GM21367 (cell line): ENCODE measurements at regions not wholly inside any gene's neighbourhood (a gene's known extent, or its start where the extent isn't known, plus 50 kb on each side); places are given as distances from the start of the nearest gene placed in this dataset.

Experiments
- ATAC-seq: cut with Tn5 transposase; IDR thresholded peaks from one replicate; pipeline ENCODE4 v1.9.1; 2021; ENCODE audit not compliant: unreplicated experiment

GRCh38 chr11:80569832-80570231 lies 1129.0 kb upstream of the TENM4 start:
- ATAC-seq, result no peak

- no peak for ATAC-seq
Observed at GRCh38 chr11:80565231-80565630, 1124.4 kb upstream of the TENM4 start.

DNA sequence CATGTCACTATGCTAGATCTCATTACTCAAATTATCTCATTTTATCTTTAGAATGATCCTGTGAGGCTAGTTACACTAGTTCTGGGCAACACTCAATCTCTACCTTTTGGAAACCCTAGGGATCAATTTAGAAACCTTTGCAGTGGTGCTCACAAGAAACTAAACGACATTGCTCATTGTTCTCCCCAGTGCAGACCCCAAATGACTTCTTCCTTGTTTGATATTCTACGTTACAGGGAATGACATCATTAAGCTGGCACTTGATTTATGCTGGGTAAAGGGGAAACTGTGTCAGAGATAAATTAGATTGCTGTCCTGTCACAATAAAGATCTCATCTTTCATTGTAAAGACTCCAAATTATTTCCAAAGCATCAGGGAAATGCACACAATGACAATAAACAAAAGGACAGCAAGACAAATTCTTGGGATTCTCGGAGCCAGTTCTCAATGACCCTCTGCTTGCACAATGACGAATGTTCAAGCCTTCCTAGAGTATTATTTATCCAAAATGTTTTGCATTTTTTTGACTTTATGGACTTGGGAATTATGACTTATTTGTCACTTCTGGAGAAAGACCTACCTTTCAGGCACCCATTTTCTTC lies 1121.8 kb upstream of the TENM4 start:
- ATAC-seq, result no peak

DNA sequence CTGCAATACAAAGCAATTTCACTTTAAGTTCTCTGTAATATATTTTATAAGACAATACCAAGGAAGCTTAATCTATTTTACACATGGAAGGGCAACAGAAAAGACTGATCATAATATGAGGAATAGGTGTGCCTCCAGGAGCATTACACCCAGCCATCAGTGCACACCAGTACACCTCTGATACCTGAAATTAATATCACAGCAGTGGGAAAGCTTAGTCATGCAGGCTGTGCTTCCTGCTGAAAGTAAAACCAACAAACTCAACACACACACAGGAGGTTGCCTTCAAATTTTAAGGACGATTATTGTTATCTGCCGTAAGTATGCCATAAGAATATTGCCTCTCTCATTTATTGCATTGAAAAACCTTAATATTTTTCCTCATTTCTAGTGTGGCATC lies 1119.1 kb upstream of the TENM4 start:
- ATAC-seq, result no peak

- ATAC-seq, result no peak
Observed at GRCh38 chr11:80553565-80553964, 1112.7 kb upstream of the TENM4 start.

DNA sequence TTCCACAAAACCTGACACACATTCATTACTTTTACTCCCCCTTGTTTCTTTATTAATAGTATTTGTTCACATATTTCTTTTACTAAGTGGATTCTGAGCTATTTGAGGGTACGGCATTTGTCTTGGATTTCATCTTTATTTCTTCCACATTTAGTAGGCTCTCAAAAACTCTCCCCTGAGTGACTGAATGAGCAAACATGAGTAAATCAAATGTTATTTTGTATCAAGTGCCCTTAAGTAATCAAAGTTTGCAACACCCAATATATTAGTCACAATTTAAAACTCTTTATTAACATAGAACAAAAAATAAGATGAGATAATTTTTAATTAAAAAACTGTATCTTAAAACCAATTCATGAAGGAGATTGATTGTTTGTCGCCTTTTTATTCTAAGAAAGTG lies 1101.9 kb upstream of the TENM4 start:
- ATAC-seq, result no peak

GRCh38 chr11:80538040-80538439 lies 1097.2 kb upstream of the TENM4 start:
- no peak for ATAC-seq

DNA sequence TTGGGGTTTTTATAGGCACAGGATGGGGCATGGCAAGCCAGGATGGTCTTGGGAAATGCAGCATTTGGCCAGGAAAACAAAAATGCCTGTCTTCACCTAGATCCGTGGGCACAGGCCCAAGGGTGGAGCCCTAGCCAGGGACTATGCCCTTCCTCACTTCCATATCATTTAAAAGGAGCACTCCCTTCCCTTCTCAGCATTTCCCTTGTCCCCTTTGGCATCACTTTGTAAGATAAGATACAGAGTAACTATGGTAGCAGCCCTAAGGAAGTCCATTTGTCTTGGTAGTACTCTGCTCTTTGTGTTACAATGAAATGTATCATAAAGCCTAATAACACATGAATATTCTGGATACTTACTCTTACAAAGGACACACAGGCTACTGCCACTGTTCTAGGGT lies 1092.6 kb upstream of the TENM4 start:
- no peak for ATAC-seq

DNA sequence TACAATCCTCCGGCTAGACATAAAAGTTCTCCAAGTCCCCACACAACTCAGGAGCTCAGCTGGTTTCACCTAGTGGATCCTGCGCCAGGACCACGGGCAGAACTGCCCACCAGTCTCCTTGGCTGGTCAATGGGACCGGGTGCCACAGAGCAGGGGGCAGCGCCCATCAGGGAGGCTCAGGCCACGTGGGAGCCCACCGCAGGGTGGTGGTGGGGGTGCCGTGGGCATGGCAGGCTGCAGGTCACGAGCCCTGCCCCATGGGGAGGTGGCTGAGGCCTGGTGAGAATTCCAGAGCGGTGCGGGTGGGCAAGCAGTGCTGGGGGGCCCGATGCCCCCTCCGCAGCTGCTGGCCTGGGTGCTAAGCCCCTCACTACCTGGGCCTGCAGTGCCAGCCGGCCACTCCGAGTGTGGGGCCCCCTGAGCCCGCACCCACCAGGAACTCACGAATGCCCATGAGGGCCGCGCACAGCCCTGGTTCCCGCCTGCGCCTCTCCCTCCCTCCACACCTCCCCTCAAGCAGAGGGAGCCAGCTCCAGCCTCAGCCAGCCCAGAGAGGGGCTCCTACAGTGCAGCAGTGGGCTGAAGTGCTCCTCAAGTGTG lies 1091.9 kb upstream of the TENM4 start:
- no peak for ATAC-seq

DNA sequence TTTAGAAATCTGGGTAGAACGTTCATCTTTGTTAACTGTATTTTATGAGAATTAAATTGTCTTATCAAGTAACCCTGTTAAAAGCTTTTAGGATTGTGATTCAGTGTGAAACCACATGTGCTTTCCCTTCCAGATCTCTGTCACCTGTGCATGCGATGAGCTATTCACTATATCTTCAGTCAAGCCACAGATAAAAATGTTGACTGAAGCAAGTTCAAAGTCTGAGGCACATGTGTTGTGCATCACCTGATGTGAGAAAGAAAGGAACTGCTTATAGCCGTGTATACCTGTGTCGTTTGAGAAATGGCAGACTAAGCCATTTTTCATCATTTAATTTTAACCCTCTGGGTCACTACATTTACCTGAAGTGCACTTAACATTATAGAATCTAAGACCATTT lies 1088.9 kb upstream of the TENM4 start:
- no peak for ATAC-seq

DNA sequence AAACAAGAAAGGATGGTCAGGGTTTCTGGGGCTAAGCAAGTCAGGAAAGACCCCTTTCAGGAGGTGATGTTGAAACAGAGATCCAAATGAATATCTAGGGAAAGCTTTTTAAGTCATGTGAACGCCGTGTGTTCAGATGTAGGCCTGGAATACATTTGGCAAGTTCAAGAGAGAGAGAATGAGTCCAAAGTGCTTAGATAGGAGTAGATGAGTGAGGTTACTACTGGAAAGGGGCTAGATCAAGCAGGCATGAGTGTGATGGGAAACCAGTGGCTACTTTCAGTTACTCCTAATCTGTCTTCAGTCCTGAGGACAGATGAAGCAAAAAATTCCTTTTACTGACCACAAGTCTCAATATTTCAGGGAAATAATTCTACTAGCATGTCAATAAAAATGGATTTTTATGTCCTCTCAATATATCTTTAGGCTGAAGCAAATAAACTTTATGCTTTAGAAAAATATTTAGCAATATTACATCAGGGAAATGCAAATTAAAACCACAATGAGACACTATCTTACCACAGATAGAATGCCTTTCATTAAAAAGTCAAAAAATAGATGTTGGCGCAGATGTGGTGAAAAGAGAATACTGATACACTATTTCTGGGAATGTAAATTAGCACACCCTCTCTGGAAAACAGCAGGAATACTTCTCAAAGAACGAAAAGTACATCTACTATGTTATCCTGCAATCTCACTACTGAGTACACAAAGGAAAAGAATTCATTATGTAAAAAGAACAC lies 1085.0 kb upstream of the TENM4 start:
- ATAC-seq, result no peak

- ATAC-seq, result no peak
Observed at GRCh38 chr11:80524349-80524748, 1083.5 kb upstream of the TENM4 start.

DNA sequence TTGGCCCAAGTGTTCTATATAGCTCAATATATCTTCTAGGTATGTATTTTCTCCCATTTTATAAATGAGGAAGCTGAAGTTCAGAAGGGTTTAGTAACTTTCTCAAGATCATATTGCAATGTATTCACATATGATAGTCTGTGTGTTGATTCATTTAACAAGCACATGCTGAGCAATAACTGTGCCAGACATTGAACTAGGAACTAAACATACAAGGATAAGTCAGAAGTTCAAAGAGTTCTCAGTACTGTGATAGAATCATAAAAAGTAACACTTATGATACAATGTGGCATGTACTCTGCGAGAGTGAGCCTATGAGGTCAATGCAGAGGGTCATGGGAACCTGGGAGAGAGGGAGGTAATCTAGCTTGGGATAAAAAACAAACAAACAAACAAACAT lies 1082.2 kb upstream of the TENM4 start:
- no peak for ATAC-seq

GRCh38 chr11:80521592-80521991 lies 1080.8 kb upstream of the TENM4 start:
- no peak for ATAC-seq

GRCh38 chr11:80520507-80520887 lies 1079.7 kb upstream of the TENM4 start:
- no peak for ATAC-seq

GRCh38 chr11:80519596-80520506 lies 1079.0 kb upstream of the TENM4 start:
- no peak for ATAC-seq

DNA sequence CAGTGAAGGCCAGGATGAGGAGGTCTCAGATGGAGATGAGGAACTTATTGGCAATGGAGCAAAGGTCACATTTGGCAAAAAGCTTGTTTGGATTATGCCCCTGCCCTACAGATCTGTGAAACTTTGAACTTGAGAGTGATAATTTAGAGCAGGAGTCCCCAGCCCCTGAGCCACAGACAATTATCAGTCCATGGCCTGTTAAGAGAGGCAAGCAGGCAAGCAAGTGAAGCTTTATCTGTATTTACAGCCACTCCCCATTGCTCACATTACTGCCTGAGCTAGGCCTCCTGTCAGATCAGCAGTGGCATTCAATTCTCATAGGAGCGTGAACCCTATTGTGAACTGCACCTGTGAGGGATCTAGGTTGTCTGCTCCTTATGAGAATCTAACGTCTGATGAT lies 1076.9 kb upstream of the TENM4 start:
- ATAC-seq, result no peak

GRCh38 chr11:80515097-80515496 lies 1074.3 kb upstream of the TENM4 start:
- ATAC-seq, result no peak

GRCh38 chr11:80512491-80512890 lies 1071.7 kb upstream of the TENM4 start:
- ATAC-seq, result no peak

- ATAC-seq, result no peak
Observed at GRCh38 chr11:80505771-80506170, 1064.9 kb upstream of the TENM4 start.

DNA sequence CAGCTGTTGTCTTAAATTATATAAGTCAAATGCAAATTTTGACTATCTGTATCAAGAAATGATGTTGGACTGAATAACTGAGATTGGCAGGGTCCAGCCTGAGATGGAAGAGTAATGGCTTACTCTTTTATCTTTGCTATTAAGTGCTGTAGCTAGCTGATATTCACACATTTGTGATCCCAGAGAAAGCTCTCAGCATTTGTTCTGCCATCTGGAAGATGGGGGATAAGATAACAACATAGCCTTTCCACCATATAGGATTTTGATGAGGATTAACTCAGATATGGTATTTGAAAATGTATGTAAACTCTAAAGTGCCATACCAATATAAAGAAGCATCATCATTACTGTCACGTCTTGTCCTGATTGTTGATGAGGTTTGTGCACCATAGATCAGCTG lies 1063.2 kb upstream of the TENM4 start:
- ATAC-seq, result no peak

DNA sequence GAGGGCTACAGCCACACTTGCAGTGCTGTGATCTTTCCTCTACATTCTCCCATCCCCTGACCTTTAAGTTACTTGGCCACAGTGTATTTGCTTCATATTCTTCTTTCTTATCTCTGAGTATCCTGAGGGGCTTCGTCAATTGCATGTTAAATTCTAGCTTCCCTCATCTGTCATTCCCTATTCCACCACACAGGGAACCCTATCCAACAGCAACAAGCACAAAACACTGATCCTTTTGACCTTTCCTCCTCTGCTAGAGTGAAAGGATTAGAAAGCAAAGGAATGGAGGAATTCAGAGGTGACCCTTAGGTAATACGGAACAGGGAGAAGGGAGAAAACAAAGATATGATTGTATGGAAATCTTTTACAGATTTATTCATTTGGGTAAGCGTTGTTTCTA lies 1061.7 kb upstream of the TENM4 start:
- no peak for ATAC-seq
